PFSK-1 (cell line): ENCODE measurements at regions not wholly inside any gene's neighbourhood (a gene's known extent, or its start where the extent isn't known, plus 50 kb on each side); places are given as distances from the start of the nearest gene placed in this dataset.

Source experiments
- FOXP2 ChIP-seq: optimal IDR thresholded peaks from 2 replicates; pipeline ENCODE3; 2011; ENCODE audit warnings: borderline replicate concordance, control low read depth, inconsistent platforms; ENCODE audit not compliant: insufficient read depth; ENCODE audit errors: extremely low read length, extremely low read depth
- POLR2AphosphoS5 ChIP-seq: IDR thresholded peaks from 2 replicates; pipeline ENCODE4 v1.6.1; 2012; ENCODE audit warnings: low read depth, mild to moderate bottlenecking, control low read depth, low read length, moderate library complexity
- REST ChIP-seq, 2 experiments: IDR thresholded peaks; 2 replicates each; pipeline versions ENCODE4 v1.6.1 to v1.8.0; 2011 to 2012; ENCODE audit warnings: low read depth in 2 of 2, low read length in 2 of 2, control low read depth in 1 of 2, inconsistent platforms in 1 of 2, mild to moderate bottlenecking in 1 of 2, moderate library complexity in 1 of 2; ENCODE audit not compliant: insufficient read depth in 1 of 2
- SIN3A ChIP-seq: IDR thresholded peaks from 2 replicates; pipeline ENCODE4 v1.6.1; 2012; ENCODE audit warnings: mild to moderate bottlenecking, low read length, moderate library complexity, borderline replicate concordance; ENCODE audit not compliant: insufficient read depth
- TAF1 ChIP-seq: IDR thresholded peaks from 2 replicates; pipeline ENCODE4 v1.6.1; 2012; ENCODE audit warnings: low read length, control low read depth, borderline replicate concordance; ENCODE audit not compliant: insufficient read depth

GRCh38 chr20:50343490-50344179 lies 153.0 kb downstream of the CEBPB start:
- TF ChIP-seq POLR2AphosphoS5, result no peak
- TF ChIP-seq REST (IDR thresholded peaks at IDR 0.05; ENCODE audit: insufficient read depth in 1 of 2, low read depth in 2 of 2, low read length in 2 of 2), result no peak
- no peak for TF ChIP-seq SIN3A
- no peak for TF ChIP-seq FOXP2
- TF ChIP-seq TAF1, result no peak

GRCh38 chr20:50344232-50345071 lies 153.8 kb downstream of the CEBPB start:
- no peak for TF ChIP-seq FOXP2
- TF ChIP-seq TAF1, result no peak
- TF ChIP-seq SIN3A, result no peak
- TF ChIP-seq REST (IDR thresholded peaks at IDR 0.05; ENCODE audit: insufficient read depth in 1 of 2, low read depth in 2 of 2, low read length in 2 of 2), result no peak
- TF ChIP-seq POLR2AphosphoS5, result no peak

- no peak for TF ChIP-seq POLR2AphosphoS5
- TF ChIP-seq FOXP2, result peak; percentile 17
- TF ChIP-seq TAF1, result no peak
These were observed 155.2 kb downstream of the CEBPB start for GRCh38 chr20:50345712-50346373.

- TF ChIP-seq FOXP2 (no peak), POLR2AphosphoS5 (no peak), SIN3A (no peak), REST (IDR thresholded peaks at IDR 0.05; ENCODE audit: insufficient read depth in 1 of 2, low read depth in 2 of 2, low read length in 2 of 2) (no peak), TAF1 (no peak)
These were observed 156.0 kb downstream of the CEBPB start for GRCh38 chr20:50346374-50347283.
